Fibroblast of villous mesenchyme (primary cell): ENCODE measurements at regions not wholly inside any gene's neighbourhood (a gene's known extent, or its start where the extent isn't known, plus 50 kb on each side); places are given as distances from the start of the nearest gene placed in this dataset.
A peak's percentile ranks its signal among the peaks of the same experiment; 100 is the strongest.

Experiments
- DNase-seq: peaks from one replicate; pipeline ENCODE4 v3.0.0-alpha.2; 2010; ENCODE audit warnings: low read depth
- H3K4me3 ChIP-seq: 2 replicates; pipeline ENCODE4 v1.5.1; 2011; ENCODE audit warnings: low read depth, mild to moderate bottlenecking, low read length
- CTCF ChIP-seq: IDR thresholded peaks from 2 replicates; pipeline ENCODE4 v1.5.1; 2012; ENCODE audit warnings: low read depth, mild to moderate bottlenecking, low read length; ENCODE audit not compliant: insufficient read depth

GRCh38 chrX:136975684-136976470 lies 57.9 kb downstream of the GPR101 start:
- DNase-seq, result no peak
- H3K4me3 ChIP-seq, result no peak overlapping the region
- no peak for TF ChIP-seq CTCF

- DNase-seq, result no peak
- H3K4me3 ChIP-seq, result no peak overlapping the region
- no peak for TF ChIP-seq CTCF
Measured at GRCh38 chrX:136967966-136968365, 65.8 kb downstream of the GPR101 start.

GRCh38 chrX:136963973-136964372 lies 69.8 kb downstream of the GPR101 start:
- no peak for TF ChIP-seq CTCF
- DNase-seq, result no peak
- H3K4me3 ChIP-seq, result no peak overlapping the region

- no peak for TF ChIP-seq CTCF
- no peak overlapping the region for H3K4me3 ChIP-seq
- DNase-seq, result peak; percentile 28
Measured at GRCh38 chrX:136961594-136962135, 72.1 kb downstream of the GPR101 start.

- TF ChIP-seq CTCF, result peak; percentile 46
- no peak overlapping the region for H3K4me3 ChIP-seq
- peak; percentile 42 for DNase-seq
Measured at GRCh38 chrX:136954930-136955329, 74.4 kb upstream of the RBMX start.

- peak; percentile 67 for TF ChIP-seq CTCF
- peak; percentile 72 for DNase-seq
Measured at GRCh38 chrX:136953867-136954787, 73.6 kb upstream of the RBMX start.

More at GRCh38 chrX:136953867-136954787, 73.6 kb upstream of the RBMX start:
- no peak overlapping the region for H3K4me3 ChIP-seq
